Upper lobe of right lung (tissue), 1 donor: ENCODE measurements at regions not wholly inside any gene's neighbourhood (a gene's known extent, or its start where the extent isn't known, plus 50 kb on each side); places are given as distances from the start of the nearest gene placed in this dataset.

Experiments
- ATAC-seq: fragments of 200-7000 bp; cut with Tn5 transposase; one replicate; pipeline ENCODE4 v1.9.1; 2020; ENCODE audit warnings: mild to moderate bottlenecking, moderate library complexity
- DNase-seq: peaks from one replicate; pipeline ENCODE4 v3.0.0-alpha.2; 2020
- H3K27ac ChIP-seq: fragments of 200-600 bp; one replicate; pipeline ENCODE4 v1.8.0; 2022
- H3K27me3 ChIP-seq: fragments of 200-600 bp; one replicate; pipeline ENCODE4 v1.8.0; 2022; ENCODE audit warnings: mild to moderate bottlenecking
- H3K36me3 ChIP-seq: fragments of 200-600 bp; one replicate; pipeline ENCODE4 v1.8.0; 2022
- H3K4me1 ChIP-seq: fragments of 200-600 bp; one replicate; pipeline ENCODE4 v1.8.0; 2022
- H3K4me3 ChIP-seq: fragments of 200-600 bp; one replicate; pipeline ENCODE4 v1.8.0; 2022; ENCODE audit warnings: mild to moderate bottlenecking
- H3K9me3 ChIP-seq: fragments of 200-600 bp; one replicate; pipeline ENCODE4 v1.8.0; 2022
- intact Hi-C: fragments of 100-400 bp; cut with DNase I; formaldehyde crosslinking; loops from one replicate; pipeline ENCODE4 v1.11.0; 2022
- TF ChIP-seq, protein P1 (sequence below): fragments of 200-600 bp; IDR thresholded peaks from one replicate; pipeline ENCODE4 v1.8.0; 2022; ENCODE audit warnings: antibody characterized with exemption
- donor health status: DM: no; HTN: yes; CAD: no; lungs with severe emphysema.

GRCh38 chr15:26477044-26477443 is 295.8 kb downstream of the GABRB3 start:
- TF ChIP-seq, protein P1, sequence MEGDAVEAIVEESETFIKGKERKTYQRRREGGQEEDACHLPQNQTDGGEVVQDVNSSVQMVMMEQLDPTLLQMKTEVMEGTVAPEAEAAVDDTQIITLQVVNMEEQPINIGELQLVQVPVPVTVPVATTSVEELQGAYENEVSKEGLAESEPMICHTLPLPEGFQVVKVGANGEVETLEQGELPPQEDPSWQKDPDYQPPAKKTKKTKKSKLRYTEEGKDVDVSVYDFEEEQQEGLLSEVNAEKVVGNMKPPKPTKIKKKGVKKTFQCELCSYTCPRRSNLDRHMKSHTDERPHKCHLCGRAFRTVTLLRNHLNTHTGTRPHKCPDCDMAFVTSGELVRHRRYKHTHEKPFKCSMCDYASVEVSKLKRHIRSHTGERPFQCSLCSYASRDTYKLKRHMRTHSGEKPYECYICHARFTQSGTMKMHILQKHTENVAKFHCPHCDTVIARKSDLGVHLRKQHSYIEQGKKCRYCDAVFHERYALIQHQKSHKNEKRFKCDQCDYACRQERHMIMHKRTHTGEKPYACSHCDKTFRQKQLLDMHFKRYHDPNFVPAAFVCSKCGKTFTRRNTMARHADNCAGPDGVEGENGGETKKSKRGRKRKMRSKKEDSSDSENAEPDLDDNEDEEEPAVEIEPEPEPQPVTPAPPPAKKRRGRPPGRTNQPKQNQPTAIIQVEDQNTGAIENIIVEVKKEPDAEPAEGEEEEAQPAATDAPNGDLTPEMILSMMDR, result no peak
- intact Hi-C loops, result no loop called here
- no peaks in the 10 kb centered on the region for H3K4me1 ChIP-seq
- ATAC-seq, result no peak
- H3K27me3 ChIP-seq, result no peaks in the 10 kb centered on the region
- no peak overlapping the region for H3K27ac ChIP-seq
- H3K9me3 ChIP-seq, result no peaks in the 10 kb centered on the region
- H3K36me3 ChIP-seq, result no peaks in the 10 kb centered on the region
- no peak overlapping the region for H3K4me3 ChIP-seq
- no peak for DNase-seq

GRCh38 chr15:26475554-26475953 is 297.3 kb downstream of the GABRB3 start:
- intact Hi-C loops, result no loop called here
- ATAC-seq (no peak), DNase-seq (no peak)
- TF ChIP-seq, protein P1, result no peak
- no peaks in the 10 kb centered on the region for H3K9me3 ChIP-seq
- H3K36me3 ChIP-seq, result no peaks in the 10 kb centered on the region
- no peaks in the 10 kb centered on the region for H3K4me1 ChIP-seq
- no peak overlapping the region for H3K27ac ChIP-seq
- H3K27me3 ChIP-seq, result no peaks in the 10 kb centered on the region
- H3K4me3 ChIP-seq, result no peak overlapping the region

DNA sequence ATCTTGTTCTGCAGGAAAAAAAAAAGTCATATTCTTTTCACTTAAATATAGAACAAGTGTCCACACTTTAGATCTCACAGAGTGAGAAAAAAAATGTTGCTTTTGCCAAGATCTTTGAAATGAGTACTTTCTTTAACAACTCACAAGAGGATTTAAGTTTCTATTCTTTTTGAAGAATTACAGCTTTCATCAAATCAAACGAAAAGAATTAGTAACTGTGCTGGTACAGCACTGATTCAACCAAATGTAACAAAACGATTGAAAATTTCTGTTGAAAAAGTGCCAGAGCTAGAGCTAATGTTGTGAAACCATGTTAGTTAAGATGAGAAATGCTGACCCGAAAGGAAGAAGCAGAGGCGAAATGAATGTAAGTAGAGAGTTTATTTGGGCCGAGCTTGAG is 300.2 kb downstream of the GABRB3 start:
- TF ChIP-seq, protein P1, result no peak
- Histone ChIP-seq H3K27me3 (no peaks in the 10 kb centered on the region), H3K4me3 (no peak overlapping the region), H3K36me3 (no peaks in the 10 kb centered on the region), H3K27ac (no peak overlapping the region), H3K4me1 (no peaks in the 10 kb centered on the region), H3K9me3 (no peaks in the 10 kb centered on the region)
- DNase-seq (no peak), ATAC-seq (no peak)
- intact Hi-C loops, result no loop called here

- no peak for DNase-seq
- H3K4me3 ChIP-seq, result no peak overlapping the region
- H3K36me3 ChIP-seq, result no peaks in the 10 kb centered on the region
- ATAC-seq, result peak; percentile 36
- intact Hi-C loops, result no loop called here
- no peaks in the 10 kb centered on the region for H3K27me3 ChIP-seq
- H3K27ac ChIP-seq, result no peak overlapping the region
- H3K9me3 ChIP-seq, result peaks cover 5% of the 10 kb centered on the region
- H3K4me1 ChIP-seq, result no peaks in the 10 kb centered on the region
- TF ChIP-seq, protein P1, result no peak
Measured at GRCh38 chr15:26461847-26462608, 310.8 kb downstream of the GABRB3 start.

GRCh38 chr15:26460165-26460564 is 312.7 kb downstream of the GABRB3 start:
- no peaks in the 10 kb centered on the region for H3K27me3 ChIP-seq
- peaks cover 5% of the 10 kb centered on the region for H3K9me3 ChIP-seq
- no peak overlapping the region for H3K4me3 ChIP-seq
- TF ChIP-seq, protein P1, result no peak
- no peaks in the 10 kb centered on the region for H3K36me3 ChIP-seq
- intact Hi-C loops, result no loop called here
- DNase-seq (no peak), ATAC-seq (no peak)
- H3K27ac ChIP-seq, result no peak overlapping the region
- no peaks in the 10 kb centered on the region for H3K4me1 ChIP-seq

DNA sequence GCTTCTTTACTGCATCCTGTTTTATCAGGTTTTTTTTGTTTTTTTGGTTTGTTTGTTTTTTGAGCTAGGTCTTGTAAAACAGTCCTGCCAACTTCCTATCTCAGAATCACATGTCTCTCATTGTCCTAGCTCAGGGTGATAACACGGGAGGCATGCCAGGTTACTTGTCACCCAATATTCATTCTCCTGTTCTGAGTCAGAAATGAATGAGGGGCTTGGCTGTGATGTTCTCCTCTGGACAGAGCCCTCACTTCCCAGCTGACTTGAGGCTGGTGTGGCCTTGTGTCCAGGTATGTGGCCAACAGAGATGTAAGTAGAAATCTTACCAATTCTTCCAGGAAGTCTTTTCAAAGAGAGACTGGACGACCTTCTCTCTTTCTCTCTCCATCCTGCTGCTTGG is 317.0 kb downstream of the GABRB3 start:
- H3K4me3 ChIP-seq, result no peak overlapping the region
- no peaks in the 10 kb centered on the region for H3K36me3 ChIP-seq
- intact Hi-C loops, result no loop called here
- TF ChIP-seq, protein P1, result no peak
- no peak for DNase-seq
- H3K9me3 ChIP-seq, result peaks cover 5% of the 10 kb centered on the region
- no peaks in the 10 kb centered on the region for H3K4me1 ChIP-seq
- ATAC-seq, result no peak
- no peaks in the 10 kb centered on the region for H3K27me3 ChIP-seq
- H3K27ac ChIP-seq, result no peak overlapping the region
